GM19463 (cell line): ENCODE measurements at regions not wholly inside any gene's neighbourhood (a gene's known extent, or its start where the extent isn't known, plus 50 kb on each side); places are given as distances from the start of the nearest gene placed in this dataset.
"Not testable (repeated sequence)": the region's sequence is repeated elsewhere in the genome, so short reads cannot be mapped to it uniquely, and the experiment has no call there.

Experiments
- ATAC-seq: cut with Tn5 transposase; IDR thresholded peaks from one replicate; pipeline ENCODE4 v1.9.1; 2021; ENCODE audit warnings: mild to moderate bottlenecking, moderate library complexity; ENCODE audit not compliant: unreplicated experiment

- no peak for ATAC-seq
These were observed 505.1 kb downstream of the LTN1 start for GRCh38 chr21:28487455-28488070.

GRCh38 chr21:28485301-28486022, 507.2 kb downstream of the LTN1 start:
- ATAC-seq = no peak

GRCh38 chr21:28483301-28484035, 509.2 kb downstream of the LTN1 start:
- no peak for ATAC-seq

GRCh38 chr21:28482657-28483056, 510.0 kb downstream of the LTN1 start:
- no peak for ATAC-seq

- ATAC-seq = no peak
These were observed 512.2 kb downstream of the LTN1 start for GRCh38 chr21:28480470-28480869.

GRCh38 chr21:28473530-28474220, 519.0 kb downstream of the LTN1 start:
- ATAC-seq = no peak

- ATAC-seq = not testable (repeated sequence)
These were observed 520.1 kb downstream of the LTN1 start for GRCh38 chr21:28472543-28472942.

GRCh38 chr21:28464988-28465387, 527.7 kb downstream of the LTN1 start:
- ATAC-seq = no peak

GRCh38 chr21:28464095-28464494, 528.6 kb downstream of the LTN1 start:
- ATAC-seq = no peak

GRCh38 chr21:28459193-28459592, 533.5 kb downstream of the LTN1 start:
- ATAC-seq = no peak

GRCh38 chr21:28458446-28458845, 534.2 kb downstream of the LTN1 start:
- no peak for ATAC-seq

GRCh38 chr21:28455253-28455600, 537.5 kb downstream of the LTN1 start:
- no peak for ATAC-seq

- ATAC-seq = no peak
These were observed 538.0 kb downstream of the LTN1 start for GRCh38 chr21:28454564-28455252.

GRCh38 chr21:28447462-28447861, 545.2 kb downstream of the LTN1 start:
- ATAC-seq = no peak

- no peak for ATAC-seq
These were observed 547.4 kb downstream of the LTN1 start for GRCh38 chr21:28445141-28445830.

- ATAC-seq = no peak
These were observed 548.1 kb downstream of the LTN1 start for GRCh38 chr21:28444557-28444956.

GRCh38 chr21:28444111-28444510, 548.6 kb downstream of the LTN1 start:
- ATAC-seq = no peak

- ATAC-seq = no peak
These were observed 550.1 kb downstream of the LTN1 start for GRCh38 chr21:28442624-28443023.

- ATAC-seq = no peak
These were observed 550.6 kb downstream of the LTN1 start for GRCh38 chr21:28442085-28442484.

- no peak for ATAC-seq
These were observed 552.9 kb downstream of the LTN1 start for GRCh38 chr21:28439788-28440187.
